GM19468 (cell line): ENCODE measurements at regions not wholly inside any gene's neighbourhood (a gene's known extent, or its start where the extent isn't known, plus 50 kb on each side); places are given as distances from the start of the nearest gene placed in this dataset.
"Not testable (repeated sequence)": the region's sequence is repeated elsewhere in the genome, so short reads cannot be mapped to it uniquely, and the experiment has no call there.

Source experiments
- ATAC-seq: cut with Tn5 transposase; IDR thresholded peaks from one replicate; pipeline ENCODE4 v1.9.1; 2021; ENCODE audit warnings: mild to moderate bottlenecking, moderate library complexity, moderate number of reproducible peaks; ENCODE audit not compliant: unreplicated experiment; ENCODE audit errors: extremely low read depth

DNA sequence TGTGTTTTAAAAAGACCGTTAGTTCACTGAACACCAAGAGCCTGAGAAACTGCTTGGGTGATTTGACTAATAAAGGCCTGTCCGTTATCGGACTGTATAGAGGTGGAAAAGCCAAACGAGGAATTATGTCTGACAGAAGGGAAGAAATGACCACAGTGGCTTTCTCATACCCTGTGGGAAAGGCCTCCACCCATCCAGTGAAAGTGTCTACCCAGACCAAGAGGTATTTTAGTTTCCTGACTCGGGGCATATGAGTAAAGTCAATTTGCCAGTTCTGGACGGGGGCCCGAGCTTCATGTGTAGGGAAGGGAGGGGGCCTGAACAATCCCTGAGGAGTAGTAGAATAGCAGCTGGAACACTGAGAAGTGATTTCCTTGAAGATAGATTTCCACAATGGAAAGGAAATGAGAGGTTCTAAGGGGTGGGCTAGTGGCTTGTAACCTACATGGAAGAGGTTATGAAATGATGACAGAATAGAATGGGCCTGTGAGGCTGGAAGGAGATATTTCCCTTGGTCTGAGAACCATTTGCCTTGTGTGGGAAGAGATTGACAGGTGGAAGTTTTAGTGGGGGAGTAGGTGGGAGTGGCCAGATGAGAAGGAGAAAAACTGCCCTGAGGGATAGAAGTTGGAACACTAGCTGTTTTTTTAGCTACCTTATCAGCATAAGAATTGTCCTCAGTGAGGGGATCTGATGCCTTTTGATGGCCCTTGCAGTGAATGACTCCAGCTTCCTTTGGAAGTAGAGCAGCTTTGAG is 106.4 kb upstream of the PPM1J start:
- not testable (repeated sequence) for ATAC-seq

DNA sequence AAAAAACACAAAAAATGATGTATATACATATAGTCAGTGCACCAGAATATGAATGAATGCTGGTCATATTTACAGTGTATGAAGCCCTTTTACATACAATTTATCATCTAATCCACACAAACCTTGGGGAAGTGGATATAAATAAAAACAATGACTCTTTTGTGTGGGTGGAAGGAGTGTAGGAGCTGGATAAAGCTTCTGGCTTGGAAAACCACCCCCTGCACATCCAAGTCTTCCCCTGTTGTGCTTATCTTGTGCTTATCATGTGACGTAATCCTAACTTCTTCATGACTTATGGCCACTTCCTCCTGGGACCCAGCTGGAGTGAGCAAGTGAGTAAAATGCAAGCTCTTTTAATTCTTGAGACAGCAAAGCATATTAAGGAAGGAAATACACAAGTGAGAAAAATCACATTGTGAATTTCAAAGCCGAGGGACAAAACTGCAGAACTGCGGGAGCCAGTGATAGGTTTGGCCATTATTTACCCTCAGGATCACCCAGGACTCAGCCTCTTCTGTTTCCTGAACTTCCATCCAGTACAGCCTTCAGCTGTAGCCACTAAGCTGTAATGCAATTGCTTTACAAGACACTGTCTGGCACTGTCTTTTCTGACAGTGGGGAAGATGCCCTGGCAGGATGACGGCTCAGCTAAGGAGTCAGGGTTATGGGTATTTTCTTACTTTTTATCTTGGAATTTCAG is 104.0 kb upstream of the PPM1J start:
- no peak for ATAC-seq

DNA sequence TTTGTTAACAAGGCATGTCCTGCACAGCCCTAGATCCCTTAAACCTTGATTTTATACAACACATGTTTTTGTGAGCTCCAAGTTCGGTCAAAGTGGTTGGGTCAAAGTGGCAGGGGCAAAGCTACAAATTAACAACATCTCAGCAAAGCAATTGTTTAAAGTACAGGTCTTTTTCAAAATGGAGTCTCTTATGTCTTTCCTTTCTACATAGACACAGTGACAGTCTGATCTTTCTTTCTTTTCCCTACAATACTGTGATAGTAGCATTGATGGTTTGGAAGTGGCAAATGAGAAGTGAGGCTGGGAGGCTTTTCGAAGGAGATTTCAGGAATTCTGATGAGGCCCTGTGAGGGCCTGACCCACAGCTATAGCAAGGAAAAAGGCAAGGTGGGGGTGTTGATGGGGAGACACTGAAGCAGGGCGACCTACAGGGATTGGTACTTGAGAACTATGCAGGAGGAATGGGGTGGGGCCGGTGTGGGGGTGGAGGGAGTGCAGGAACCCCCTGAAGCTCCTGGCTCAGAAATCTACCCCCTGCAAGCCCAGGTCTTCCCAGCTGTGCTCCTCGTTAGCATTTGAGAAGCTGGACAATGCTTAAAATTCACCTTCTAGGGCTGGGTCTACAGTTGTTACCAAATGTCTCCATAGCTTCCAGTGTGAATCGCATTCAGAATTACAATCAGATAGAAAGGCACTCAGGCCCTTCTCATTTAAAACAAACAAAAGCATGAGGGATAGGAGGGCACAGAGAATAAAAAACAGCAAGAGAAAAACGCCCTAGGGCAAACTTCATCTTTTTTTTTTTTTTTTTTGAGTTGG is 102.6 kb upstream of the PPM1J start:
- ATAC-seq: no peak

DNA sequence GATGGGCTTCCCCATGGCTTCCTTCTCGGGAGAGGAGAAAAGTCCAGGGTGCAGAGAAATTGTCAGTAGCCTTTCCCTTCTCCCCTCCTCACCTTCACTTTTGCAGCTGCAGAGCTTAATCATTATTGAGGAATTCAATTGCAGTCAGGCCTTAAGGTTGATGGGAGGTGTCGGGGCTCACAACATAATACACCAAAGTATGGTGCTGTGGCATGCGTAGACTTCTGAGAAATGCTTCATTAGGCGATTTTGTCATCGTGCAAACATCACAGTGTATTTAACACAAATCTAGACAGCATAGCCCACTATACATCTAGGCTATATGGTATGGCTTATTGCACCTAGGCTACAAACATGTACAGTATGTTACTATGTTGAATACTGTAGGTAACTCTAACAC is 100.2 kb upstream of the PPM1J start:
- ATAC-seq: no peak

DNA sequence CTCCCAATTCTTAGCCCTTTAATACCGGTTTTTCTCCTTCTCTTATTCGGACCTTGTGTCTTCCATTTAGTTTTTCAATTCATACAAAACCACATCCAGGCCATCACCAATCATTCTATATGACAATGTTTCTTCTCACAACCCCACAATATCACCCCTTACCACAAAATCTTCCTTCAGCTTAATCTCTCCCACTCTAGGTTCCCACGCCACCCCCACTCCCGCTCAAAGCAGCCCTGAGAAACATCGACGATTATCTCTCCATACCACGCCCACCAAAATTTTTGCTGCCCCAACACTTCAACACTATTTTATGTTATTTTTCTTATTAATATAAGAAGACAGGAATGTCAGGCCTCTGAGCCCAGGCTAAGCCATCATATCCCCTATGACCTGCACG is 99.5 kb upstream of the PPM1J start:
- ATAC-seq: not testable (repeated sequence)

DNA sequence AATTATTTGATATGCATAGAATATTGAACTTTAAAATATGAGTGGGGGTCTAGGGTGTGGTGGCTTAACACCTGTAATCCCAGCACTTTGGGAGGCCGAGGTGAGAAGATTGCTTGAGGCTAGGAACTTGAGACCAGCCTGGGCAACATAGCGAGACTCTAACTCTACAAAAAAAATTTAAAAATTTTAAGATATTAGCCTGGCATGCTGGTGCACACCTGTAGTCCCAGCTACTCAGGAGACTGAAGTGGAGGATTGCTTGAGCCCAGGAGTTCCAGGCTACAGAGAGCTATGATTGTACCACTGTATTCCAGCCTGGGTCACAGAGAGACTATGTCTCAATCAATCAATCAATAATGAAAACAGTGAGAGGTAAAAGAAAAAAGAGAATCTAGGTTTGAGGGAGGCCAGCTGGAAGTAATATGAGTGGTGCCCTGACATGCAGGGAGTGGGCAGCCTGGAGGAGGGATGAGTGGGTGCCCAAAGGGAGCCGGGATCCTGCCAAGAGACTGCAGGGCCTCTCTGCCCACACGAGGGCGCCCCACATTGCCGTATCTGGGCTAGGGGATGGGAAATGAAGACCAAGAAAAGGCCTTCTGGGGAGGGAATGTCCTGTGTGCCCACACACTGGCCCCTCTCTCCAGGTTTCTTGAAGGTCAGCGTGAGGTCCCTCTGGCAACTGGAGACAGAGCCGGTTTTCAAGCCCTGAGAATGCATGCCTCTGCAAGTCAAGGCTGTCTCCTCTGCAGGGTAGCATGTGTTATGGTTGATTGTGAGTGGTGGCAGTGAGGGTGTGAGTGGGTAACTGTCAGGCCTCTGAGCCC is 93.9 kb upstream of the PPM1J start:
- ATAC-seq: no peak

DNA sequence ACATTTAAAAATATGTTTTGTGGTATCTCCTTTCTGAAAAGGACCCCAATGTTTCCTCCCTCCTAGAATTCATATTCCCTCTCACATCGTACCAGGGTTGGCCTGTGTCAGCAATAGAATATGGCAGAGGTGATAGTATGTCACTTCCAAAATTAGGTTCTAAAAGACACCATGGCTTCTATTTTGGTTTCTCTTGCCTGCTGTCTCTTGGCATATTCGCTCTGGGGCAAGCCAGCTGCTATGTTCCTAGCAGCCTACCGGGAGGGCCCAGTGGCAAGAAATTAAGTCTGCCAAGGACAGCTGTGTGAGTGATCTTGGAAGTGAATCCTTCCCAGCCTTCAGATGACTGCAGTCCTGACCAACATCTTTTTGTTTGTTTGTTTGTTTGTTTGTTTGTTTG is 92.9 kb upstream of the PPM1J start:
- ATAC-seq: no peak

DNA sequence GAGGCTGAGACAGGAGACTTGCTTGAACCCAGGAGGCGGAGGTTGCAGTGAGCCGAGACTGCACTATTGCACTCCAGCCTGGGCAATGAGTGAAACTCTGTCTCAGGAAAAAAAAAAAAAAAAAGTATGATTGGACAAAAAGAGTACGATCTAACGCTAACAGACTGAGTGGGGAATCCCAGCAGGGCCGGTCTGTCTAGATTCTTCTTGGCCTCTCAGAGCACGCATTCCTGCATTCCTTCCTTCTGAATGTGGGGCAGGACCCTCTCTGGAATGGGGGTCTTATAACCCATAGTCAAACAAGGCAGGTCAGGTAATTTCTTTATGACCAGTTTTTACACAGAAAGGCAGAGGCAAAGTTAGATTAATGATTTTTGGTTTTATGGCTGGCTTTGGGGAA is 92.0 kb upstream of the PPM1J start:
- no peak for ATAC-seq

DNA sequence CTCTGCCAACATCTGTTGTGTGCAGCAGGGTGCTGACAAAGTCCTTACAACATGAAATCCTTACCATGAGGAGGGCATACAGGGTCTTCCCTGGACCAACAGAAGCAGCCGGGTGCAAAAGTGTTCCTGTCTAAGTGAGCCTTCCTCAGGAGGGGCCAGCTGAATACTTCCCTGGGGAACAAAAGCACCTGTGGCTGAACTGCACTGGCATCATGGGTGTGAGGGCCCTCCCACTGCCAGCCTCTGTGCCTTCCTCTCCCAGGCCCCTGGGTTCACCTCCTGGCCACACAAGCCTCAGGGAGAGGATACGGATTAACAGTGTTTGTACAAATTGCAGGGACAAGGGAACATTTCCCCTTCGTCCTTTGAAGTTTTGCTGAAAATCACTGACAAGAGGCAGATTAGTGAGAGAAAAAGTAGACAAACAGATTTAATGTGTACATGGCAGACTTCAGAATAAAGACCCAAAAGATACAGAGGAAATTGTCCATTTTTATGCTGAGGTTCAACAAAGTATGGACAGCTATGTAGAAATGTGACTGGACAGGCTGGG is 91.0 kb upstream of the PPM1J start:
- ATAC-seq: no peak

DNA sequence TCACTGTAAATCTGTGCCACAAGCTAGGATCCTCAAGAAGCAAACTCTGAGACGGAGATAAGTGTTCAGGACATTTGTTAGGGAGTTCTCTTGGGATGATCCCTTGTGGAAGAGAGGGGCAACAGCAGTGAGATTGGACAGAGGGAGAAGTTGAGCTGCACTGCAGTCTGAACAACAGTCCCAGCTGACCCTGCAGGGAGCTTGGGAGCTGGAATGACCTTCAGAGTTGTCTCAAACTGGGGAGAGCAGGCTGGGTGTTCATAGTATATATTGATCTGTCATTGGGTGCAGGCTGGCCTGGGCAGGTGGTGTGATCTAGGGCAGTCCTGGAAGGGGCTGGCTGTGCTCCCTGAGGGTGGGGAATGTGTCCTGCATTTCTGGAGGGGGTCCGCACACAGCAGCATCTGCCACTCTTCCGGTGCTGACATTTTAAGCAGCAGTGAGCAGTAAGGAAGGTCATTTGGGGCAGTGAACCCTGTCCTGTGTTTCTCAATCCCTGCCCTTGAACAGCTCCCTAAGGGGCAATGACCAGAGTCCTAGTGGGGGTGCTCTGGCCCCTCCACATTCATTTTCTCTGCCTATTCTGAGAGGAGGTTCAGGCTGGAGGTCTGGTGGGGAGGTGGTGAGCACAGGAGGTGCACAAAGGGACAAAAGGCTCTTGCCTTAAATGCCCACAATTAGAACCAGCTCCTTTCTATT is 90.2 kb upstream of the PPM1J start:
- ATAC-seq: no peak

DNA sequence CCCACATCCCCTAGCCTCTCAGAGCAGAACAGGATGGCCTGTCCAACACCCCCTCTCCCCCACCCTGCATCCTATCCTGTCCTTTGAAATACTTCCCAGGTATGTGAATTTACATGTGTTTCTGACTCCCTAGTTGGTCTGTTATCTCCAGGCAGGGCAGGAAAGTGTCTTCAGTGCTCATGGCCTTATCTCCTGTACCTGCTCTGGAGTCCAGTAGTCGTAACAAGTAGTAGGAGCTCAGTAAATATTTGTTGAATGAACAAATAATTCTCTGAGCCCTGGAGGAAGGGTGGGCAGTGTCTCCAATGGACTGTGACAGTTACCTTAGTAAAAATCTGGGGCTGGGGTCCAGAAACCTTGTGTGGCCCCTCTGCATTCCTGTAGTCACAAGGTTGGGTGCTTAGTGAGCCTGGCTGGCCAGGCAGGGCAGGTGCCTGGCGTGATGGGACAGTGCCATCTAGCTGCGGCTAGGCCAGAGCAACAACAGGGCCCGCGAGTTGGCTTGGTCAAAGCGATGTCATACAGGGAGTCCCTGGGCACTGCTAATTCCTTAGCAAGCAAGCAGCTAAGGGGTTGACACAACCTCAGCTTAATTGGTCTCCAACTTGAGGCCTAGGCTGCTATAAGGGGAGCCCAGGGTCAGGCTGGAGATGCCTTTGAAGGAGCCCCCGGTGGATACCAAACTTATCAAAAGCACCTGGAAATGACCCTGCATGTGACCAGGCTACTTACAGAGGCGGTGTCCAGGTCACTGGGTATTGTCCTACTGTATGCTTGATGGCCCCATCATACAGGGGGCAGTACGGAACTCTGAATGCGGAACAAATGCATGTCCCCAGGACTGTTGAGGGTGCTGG is 89.0 kb upstream of the PPM1J start:
- ATAC-seq: no peak

DNA sequence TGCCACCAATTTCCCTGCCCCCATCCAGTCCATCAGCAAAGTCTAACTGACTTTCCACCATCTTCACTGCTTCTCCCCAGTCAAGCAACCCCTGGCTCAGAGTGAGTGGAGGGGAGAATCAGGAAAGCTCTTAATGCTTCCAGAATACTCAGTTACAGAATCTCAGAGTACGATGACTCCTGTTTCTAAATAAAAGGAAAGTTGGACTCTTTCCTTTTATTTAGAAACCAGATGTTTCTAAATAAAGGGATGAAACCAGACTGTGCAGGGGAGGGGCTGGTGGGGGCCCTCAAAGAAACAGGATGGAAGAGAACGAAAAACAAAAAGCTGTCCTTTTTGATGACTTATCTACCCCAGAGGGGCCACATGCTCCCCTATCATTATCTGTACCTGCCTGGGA is 85.2 kb upstream of the PPM1J start:
- ATAC-seq: no peak

DNA sequence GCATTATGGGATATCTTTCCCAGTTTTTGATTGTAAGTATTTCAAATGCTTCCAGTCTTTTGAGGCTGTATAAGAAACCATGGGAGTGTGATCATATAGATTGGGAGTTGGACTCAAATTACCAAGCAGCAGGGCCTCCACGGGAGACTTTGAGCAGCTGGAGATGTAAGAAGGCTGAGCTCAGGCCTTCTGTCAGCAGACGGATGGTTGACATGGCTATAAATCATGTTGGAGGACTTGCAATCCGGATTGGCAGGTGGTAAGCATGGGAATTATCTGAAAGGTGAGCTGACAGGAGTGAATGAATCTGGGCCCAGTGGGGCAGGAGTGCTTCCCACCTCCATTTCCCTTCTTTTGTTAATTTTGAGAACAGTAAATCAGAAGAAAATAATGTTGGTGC is 83.2 kb upstream of the PPM1J start:
- ATAC-seq: no peak

DNA sequence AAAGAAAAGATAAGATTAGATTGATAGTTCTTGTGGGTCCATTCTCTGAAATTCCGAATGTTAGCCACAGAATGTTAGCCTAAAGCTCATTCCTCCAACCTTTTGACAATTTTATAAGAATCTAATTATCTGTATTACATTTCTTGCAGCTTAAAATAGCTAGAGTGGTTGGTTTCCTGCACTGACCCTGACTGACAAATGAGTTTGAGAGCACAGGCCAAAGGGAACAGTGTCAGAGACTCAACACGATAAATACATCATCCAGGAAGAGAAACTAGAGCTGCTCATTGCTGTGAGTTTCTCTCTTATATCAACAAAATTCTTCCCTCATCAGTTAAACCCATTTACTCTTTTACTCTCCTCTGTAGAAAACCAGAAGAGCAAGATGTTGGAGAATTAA is 82.1 kb upstream of the PPM1J start:
- ATAC-seq: no peak

DNA sequence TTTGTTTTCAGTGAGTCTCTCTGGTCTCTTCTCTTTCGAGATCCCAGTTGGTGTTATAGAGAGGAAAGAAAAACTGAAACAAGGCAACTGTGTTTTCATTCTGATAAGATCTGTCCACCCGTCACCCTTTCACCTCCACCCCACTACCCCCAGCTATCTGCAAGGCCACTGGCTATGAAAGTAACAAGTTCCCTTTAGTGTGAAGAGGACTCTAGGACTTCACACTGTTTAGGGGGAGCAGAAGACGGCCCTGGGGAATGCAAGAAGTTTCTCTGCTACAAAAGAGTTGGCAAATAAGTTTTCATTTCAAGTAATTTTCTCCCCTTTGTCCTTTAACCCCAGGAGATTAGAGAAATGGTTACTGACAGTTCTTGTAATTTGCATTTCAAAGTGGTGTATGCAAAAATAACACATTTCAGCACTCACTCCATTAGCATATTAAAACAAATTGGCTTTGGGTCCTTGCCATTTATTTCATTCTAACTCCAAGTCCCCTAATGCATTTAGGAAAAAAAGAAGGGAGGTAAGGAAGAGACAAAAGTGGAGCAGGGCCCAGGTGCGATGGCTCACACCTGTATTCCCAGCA is 79.6 kb upstream of the PPM1J start:
- no peak for ATAC-seq

DNA sequence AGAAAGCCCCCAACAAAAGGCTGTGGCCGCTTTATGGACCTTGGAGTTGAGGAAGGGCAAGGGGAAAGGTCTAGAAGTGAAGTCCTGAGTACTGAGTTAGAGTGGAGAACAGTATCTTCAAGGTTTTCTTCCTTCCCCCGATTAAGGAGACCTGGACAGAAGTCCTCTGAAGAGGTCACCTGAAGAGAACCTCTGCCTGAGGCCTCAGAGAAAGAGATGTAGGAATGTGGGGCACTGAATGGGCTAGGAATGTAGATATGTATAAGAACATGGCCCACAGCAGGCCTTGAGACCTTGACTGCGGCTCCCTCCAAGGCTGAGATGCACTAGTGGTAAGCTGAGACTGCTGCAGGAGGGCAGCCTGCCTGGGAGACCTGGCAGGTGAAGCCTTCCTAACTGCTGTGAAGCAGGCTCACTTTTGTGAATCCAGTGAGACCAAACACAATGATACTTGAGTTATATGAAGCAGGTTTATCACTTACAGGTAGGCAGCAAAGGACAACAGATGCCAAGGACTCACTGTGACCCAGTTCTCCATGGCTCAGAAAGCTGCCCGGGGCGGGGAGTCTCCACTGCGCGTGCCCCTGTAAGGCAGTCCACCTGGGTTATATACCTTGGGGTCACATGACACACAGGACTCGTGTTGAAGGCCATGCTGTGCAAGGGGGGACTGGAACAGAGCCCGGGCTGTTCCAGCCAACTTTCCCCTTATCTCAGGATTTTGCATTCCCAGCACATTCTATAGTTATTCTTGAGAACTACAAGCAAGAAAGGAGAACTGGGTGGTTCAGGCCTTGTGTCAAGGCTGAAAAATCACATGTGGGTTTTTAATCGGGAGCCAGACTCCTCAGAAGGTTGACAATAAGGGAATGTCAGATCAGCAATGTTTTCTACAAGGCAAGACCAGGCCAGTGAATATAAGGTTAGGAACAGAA is 78.8 kb upstream of the PPM1J start:
- ATAC-seq: no peak

DNA sequence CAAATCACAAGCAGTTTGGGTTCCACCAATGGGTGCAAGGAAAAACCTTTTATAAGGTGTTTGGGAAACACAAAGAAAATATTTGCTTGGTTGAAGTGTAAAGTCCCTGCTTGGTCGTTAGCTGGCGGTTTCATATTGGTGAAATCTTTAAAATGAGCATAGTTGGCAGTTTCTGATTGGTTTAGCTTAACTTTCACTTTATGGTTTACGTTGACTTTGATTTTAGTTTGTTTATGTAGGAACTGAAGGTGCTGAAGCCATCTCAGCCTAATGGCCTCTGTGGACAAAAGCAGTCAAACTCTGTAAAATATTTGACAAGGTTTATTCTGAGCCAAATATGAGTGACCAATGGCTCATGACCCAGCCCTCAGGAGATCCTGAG is 76.6 kb upstream of the PPM1J start:
- no peak for ATAC-seq
